HEK293 (cell line): ENCODE measurements at regions not wholly inside any gene's neighbourhood (a gene's known extent, or its start where the extent isn't known, plus 50 kb on each side); places are given as distances from the start of the nearest gene placed in this dataset.

Experiments used
- GLI2 ChIP-seq: fragments of 450-650 bp; formaldehyde crosslinking; IDR thresholded peaks from 2 replicates; pipeline ENCODE4; 2017; ENCODE audit warnings: missing biosample characterization, missing genetic modification characterization, low read depth, borderline replicate concordance
- KLF16 ChIP-seq: fragments of 450-650 bp; formaldehyde crosslinking; IDR thresholded peaks from 2 replicates; pipeline ENCODE4 v1.5.1; 2017; ENCODE audit warnings: missing biosample characterization, missing genetic modification characterization
- TCF7L2 ChIP-seq: IDR thresholded peaks from 2 replicates; pipeline ENCODE4 v1.6.1; 2011; ENCODE audit warnings: low read depth, mild to moderate bottlenecking, inconsistent platforms, low read length, moderate library complexity, borderline replicate concordance
- ZBTB11 ChIP-seq: fragments of 450-650 bp; formaldehyde crosslinking; conservative IDR thresholded peaks from 2 replicates; pipeline ENCODE4 v1.5.1; 2016; ENCODE audit warnings: low read depth, missing biosample characterization, missing genetic modification characterization
- ZNF211 ChIP-seq: fragments of 450-650 bp; formaldehyde crosslinking; IDR thresholded peaks from 2 replicates; pipeline ENCODE4 v1.5.1; 2016; ENCODE audit warnings: low read depth, missing biosample characterization, missing genetic modification characterization
- ZNF624 ChIP-seq: fragments of 450-650 bp; formaldehyde crosslinking; IDR thresholded peaks from 2 replicates; pipeline ENCODE4 v1.5.1; 2017; ENCODE audit warnings: missing biosample characterization, missing genetic modification characterization
- TF ChIP-seq, protein P1 (sequence below): fragments of 450-650 bp; formaldehyde crosslinking; IDR thresholded peaks from 2 replicates; pipeline ENCODE4 v1.5.1; 2016; ENCODE audit warnings: missing biosample characterization, missing genetic modification characterization
- TF ChIP-seq, protein P2 (sequence below): fragments of 450-650 bp; formaldehyde crosslinking; IDR thresholded peaks from 2 replicates; pipeline ENCODE4 v1.5.1; 2016; ENCODE audit warnings: missing biosample characterization, missing genetic modification characterization

DNA sequence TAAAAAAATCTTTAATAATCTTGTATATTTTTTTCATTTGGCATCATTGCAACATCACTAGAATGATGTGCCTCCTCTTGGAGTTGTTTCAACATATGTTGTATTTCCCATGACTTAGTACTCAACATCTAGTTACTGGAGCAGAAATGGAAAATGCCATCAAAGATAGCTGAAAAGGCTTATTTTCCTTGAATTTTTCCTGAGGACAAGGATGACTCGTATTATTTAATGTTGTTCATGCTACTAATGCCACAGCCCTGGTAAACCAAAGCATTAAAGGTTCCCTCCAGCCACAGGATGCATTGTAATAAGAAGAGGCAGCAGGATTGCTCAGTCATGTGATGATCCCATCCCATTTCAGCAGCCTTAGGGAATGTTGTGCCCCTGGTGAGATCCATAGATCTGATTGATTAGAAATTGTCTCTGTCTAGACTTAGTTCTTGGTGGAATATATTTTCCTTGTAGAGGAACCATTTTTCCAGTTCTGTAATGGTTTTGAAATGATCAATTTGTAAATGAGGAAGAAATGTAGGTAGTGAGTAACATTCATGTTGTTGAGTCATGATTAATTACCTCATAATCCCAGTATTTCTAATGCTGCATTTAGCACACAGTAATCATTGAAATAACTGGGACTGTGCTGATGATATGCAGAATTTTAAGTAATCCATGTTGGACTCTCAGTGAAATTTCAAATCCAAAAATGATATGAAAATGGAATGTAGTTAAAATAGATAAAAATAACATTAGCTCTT is 91.3 kb upstream of the SMIM30 start:
- TF ChIP-seq ZNF211 (tag by site-specific recombination) (no peak), ZNF624 (tag by site-specific recombination) (no peak), TCF7L2 (no peak), ZBTB11 (tag by site-specific recombination) (no peak), KLF16 (tag by site-specific recombination) (no peak), GLI2 (tag by site-specific recombination) (no peak)
- TF ChIP-seq, protein P1, sequence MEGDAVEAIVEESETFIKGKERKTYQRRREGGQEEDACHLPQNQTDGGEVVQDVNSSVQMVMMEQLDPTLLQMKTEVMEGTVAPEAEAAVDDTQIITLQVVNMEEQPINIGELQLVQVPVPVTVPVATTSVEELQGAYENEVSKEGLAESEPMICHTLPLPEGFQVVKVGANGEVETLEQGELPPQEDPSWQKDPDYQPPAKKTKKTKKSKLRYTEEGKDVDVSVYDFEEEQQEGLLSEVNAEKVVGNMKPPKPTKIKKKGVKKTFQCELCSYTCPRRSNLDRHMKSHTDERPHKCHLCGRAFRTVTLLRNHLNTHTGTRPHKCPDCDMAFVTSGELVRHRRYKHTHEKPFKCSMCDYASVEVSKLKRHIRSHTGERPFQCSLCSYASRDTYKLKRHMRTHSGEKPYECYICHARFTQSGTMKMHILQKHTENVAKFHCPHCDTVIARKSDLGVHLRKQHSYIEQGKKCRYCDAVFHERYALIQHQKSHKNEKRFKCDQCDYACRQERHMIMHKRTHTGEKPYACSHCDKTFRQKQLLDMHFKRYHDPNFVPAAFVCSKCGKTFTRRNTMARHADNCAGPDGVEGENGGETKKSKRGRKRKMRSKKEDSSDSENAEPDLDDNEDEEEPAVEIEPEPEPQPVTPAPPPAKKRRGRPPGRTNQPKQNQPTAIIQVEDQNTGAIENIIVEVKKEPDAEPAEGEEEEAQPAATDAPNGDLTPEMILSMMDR (tag by site-specific recombination): no peak
- TF ChIP-seq, protein P2, sequence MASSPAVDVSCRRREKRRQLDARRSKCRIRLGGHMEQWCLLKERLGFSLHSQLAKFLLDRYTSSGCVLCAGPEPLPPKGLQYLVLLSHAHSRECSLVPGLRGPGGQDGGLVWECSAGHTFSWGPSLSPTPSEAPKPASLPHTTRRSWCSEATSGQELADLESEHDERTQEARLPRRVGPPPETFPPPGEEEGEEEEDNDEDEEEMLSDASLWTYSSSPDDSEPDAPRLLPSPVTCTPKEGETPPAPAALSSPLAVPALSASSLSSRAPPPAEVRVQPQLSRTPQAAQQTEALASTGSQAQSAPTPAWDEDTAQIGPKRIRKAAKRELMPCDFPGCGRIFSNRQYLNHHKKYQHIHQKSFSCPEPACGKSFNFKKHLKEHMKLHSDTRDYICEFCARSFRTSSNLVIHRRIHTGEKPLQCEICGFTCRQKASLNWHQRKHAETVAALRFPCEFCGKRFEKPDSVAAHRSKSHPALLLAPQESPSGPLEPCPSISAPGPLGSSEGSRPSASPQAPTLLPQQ (tag by site-specific recombination): no peak
